Astrocyte of the cerebellum (primary cell): ENCODE measurements at regions not wholly inside any gene's neighbourhood (a gene's known extent, or its start where the extent isn't known, plus 50 kb on each side); places are given as distances from the start of the nearest gene placed in this dataset.
"Not testable (repeated sequence)": the region's sequence is repeated elsewhere in the genome, so short reads cannot be mapped to it uniquely, and the experiment has no call there.

Source experiments
- DNase-seq: peaks from one replicate; pipeline ENCODE4 v3.0.0-alpha.2; 2011; ENCODE audit warnings: low read depth
- H3K4me3 ChIP-seq: 2 replicates; pipeline ENCODE4 v1.5.1; 2011; ENCODE audit warnings: mild to moderate bottlenecking, low read depth, low read length, moderate library complexity
- in situ Hi-C: cut with HindIII; loops from 2 replicates; pipeline ENCODE4 v1.10.0; 2017; ENCODE audit warnings: low sequenced_read_pairs
- TF ChIP-seq, protein P1 (sequence below): IDR thresholded peaks from 2 replicates; pipeline ENCODE4 v1.5.1; 2012; ENCODE audit warnings: low read length, low read depth, moderate library complexity, mild to moderate bottlenecking; ENCODE audit errors: missing control alignments

DNA sequence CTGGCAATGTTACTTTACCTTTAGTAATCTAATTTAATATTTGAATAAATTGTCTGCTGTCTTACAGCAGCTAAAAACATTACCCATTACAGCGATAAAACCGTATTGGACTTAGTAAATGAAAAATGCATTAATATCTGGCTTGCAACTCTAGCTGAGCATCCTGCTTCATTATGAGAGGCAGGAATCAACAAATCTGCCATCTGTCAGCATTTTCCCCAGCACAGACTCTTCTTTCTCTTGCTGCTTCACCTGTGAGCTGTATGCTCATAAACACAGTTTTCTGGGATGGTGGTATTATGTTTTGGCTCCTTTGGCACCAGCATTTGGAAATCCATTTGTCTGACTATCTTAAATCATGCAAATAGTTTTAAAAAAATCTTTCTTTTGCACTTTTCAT, 487.1 kb downstream of the KCNT2 start:
- no peak for DNase-seq
- in situ Hi-C loops, result no loop called here
- TF ChIP-seq, protein P1, sequence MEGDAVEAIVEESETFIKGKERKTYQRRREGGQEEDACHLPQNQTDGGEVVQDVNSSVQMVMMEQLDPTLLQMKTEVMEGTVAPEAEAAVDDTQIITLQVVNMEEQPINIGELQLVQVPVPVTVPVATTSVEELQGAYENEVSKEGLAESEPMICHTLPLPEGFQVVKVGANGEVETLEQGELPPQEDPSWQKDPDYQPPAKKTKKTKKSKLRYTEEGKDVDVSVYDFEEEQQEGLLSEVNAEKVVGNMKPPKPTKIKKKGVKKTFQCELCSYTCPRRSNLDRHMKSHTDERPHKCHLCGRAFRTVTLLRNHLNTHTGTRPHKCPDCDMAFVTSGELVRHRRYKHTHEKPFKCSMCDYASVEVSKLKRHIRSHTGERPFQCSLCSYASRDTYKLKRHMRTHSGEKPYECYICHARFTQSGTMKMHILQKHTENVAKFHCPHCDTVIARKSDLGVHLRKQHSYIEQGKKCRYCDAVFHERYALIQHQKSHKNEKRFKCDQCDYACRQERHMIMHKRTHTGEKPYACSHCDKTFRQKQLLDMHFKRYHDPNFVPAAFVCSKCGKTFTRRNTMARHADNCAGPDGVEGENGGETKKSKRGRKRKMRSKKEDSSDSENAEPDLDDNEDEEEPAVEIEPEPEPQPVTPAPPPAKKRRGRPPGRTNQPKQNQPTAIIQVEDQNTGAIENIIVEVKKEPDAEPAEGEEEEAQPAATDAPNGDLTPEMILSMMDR, result no peak
- H3K4me3 ChIP-seq, result no peak overlapping the region

DNA sequence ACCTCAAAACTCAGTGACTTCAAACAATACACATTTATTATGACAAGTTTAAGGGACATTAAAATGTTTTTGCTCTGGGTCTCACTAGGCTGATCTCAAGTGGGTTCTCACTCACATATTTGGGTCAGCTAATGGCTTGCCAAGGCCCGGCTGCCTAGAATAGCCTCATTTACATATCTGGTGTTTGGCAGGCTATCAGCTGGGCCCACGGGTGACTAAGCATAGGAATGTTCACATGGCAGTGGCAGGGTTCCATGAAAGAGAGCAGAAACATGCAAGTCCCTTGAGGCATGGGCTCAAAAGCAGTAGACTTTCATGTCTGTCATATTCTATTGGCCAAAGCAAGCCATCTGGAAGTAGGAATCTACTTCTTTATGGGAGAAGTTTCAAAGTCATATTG, 492.6 kb downstream of the KCNT2 start:
- TF ChIP-seq, protein P1, result no peak
- in situ Hi-C loops, result no loop called here
- DNase-seq, result peak; percentile 80
- no peak overlapping the region for H3K4me3 ChIP-seq

DNA sequence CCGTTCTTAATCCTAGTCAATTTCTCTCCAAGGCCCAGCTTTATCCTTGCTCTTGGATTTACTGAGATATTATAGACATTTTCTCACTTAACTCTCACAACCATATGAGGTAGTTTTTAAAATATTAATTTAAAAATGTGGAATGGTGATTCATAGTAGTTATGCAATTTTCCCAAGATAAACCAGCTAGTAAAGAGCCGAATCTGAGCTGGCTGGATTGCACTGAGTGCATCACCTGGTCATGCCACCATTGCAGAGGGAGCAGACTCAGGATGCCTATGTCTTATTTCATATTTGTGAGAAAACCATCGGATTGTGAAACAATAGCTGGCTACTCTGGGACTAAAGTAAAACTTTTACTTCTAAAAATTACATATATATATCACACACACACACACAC, 494.0 kb downstream of the KCNT2 start:
- TF ChIP-seq, protein P1, result no peak
- no peak for DNase-seq
- in situ Hi-C loops, result no loop called here
- no peak overlapping the region for H3K4me3 ChIP-seq

DNA sequence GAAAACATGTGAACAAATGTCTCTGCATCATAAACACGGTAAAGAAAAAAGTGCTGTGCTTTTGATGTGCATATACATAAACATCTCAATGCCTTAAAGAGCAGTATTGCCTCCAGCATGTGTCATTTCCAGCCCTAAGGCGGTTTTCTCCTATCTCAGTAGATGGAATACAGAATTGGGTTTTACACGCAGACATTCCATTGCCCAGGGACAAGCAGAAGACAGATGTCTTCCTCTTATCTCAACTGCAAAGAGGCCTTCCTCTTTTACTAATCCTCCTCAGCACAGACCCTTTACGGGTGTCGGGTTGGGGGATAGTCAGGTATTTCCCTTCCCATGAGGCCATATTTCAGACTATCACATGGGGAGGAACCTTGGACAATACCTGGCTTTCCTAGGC, 499.2 kb downstream of the KCNT2 start:
- H3K4me3 ChIP-seq, in situ Hi-C loops, DNase-seq: not testable (repeated sequence)

DNA sequence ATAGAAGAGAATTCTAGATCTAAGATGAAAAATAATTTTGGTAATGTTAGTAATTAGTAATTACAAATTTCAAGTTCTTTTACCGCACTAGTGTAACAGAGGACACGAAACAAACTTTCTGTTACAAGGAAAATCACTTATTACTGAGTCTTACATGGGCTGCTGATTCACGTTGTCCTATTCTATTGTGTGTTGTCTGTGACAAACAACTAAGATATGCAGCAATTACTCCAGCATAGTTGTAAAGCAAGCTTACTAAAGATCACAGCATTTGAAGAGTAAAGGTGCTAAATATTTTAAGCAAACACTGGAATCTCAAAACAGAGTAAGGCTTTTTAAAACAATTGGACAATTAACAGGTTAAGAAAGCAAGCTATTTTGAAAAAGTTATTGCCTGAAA, 502.3 kb downstream of the KCNT2 start:
- H3K4me3 ChIP-seq, result no peak overlapping the region
- DNase-seq, result no peak
- in situ Hi-C loops, result no loop called here
- TF ChIP-seq, protein P1, result no peak

DNA sequence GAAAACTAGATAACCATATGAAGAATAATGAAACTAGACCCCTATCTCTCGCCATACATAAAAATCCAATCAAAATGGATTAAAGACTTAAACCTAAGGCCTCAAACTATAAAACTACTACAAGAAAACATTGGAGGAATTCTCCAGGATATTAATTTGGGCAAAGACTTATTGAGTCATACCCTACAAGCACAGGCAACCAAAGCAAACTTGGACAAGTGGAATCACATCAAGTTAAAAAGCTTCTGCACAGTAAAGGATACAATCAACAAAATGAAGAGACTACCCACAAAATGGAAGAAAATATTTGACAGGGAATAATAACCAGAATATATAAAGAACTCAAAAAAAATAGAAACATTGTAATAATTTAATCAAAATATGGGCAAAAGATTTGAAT, 505.4 kb downstream of the KCNT2 start:
- no peak overlapping the region for H3K4me3 ChIP-seq
- DNase-seq, result no peak
- TF ChIP-seq, protein P1, result no peak
- in situ Hi-C loops, result no loop called here

DNA sequence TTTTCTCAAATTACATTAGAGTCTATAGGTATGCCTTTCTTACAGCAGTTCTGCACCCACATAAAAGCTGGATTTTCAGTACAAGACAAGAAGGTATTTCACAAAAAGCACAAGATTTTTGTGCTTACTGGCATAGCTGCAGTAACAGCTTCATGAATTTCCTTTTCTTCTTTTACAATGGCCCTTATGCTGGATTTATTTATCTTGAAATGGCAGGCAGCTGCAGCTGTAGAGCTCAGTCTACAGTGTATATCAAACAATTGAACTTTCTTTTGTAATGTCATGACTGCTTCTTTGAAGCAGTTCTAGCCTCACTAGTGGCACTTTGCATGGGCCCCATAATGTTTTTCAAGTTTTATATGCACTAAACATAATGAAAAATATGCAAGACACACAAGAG, 510.2 kb downstream of the KCNT2 start:
- TF ChIP-seq, protein P1, result no peak
- H3K4me3 ChIP-seq, result no peak overlapping the region
- DNase-seq, result no peak
- in situ Hi-C loops, result no loop called here
